ENCODE measurements at regions not wholly inside any gene's neighbourhood (a gene's known extent, or its start where the extent isn't known, plus 50 kb on each side); places are given as distances from the start of the nearest gene placed in this dataset.
"Not testable (repeated sequence)": the region's sequence is repeated elsewhere in the genome, so short reads cannot be mapped to it uniquely, and the experiment has no call there.

DNA sequence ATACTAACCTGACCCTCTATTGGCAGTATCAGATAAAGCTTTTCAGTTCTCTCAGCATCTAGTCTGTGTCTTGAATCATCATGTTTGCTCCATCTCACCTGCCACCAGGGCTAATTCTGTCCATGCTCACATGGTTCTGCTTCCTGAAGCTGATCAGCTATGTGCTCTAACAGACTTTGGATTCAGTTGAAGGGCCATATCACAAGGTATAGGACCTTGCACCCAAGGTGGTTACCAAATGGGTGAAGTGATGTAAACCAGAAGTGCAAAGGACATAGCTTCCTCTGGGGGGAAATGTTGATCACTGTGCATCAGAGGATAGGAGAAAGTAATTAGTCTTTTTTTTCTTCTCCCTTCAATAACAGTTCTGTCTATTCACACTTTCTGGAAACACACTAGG lies 417.0 kb upstream of the ANO5 start:
- TF ChIP-seq, protein P1, sequence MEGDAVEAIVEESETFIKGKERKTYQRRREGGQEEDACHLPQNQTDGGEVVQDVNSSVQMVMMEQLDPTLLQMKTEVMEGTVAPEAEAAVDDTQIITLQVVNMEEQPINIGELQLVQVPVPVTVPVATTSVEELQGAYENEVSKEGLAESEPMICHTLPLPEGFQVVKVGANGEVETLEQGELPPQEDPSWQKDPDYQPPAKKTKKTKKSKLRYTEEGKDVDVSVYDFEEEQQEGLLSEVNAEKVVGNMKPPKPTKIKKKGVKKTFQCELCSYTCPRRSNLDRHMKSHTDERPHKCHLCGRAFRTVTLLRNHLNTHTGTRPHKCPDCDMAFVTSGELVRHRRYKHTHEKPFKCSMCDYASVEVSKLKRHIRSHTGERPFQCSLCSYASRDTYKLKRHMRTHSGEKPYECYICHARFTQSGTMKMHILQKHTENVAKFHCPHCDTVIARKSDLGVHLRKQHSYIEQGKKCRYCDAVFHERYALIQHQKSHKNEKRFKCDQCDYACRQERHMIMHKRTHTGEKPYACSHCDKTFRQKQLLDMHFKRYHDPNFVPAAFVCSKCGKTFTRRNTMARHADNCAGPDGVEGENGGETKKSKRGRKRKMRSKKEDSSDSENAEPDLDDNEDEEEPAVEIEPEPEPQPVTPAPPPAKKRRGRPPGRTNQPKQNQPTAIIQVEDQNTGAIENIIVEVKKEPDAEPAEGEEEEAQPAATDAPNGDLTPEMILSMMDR (IDR thresholded peaks at IDR 0.05) = no peak
- Mint-ChIP-seq H3K27ac (ENCODE audit: unreplicated experiment) (no peak overlapping the region), H3K9me3 (ENCODE audit: unreplicated experiment) (peaks cover 17% of the 10 kb centered on the region), H3K4me3 (ENCODE audit: unreplicated experiment) (no peak overlapping the region), H3K27me3 (ENCODE audit: unreplicated experiment) (no peaks in the 10 kb centered on the region), H3K36me3 (ENCODE audit: unreplicated experiment) (no peaks in the 10 kb centered on the region), H3K4me1 (ENCODE audit: unreplicated experiment) (no peaks in the 10 kb centered on the region)
- DNase-seq (ENCODE audit: extremely low spot score, unreplicated experiment) = no peak

DNA sequence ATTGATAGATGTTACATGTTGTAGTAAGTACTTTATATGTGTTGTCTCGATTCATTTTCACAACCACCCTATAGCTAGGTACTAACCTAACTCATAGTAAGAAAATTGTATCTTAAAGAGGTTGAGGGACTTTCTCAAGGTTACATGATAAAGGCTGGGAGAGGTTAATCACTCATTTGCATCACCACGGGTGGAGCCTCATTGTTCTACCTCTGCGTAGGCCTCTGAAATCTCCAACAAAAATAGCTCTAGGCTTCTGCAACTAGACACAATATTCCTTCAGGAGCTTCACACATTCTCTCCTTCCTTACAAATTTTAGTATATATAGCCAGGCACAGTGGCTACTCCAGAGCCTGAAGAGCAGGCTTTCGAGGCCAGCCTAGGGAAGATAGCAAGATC lies 408.9 kb upstream of the ANO5 start:
- no peaks in the 10 kb centered on the region for H3K36me3 Mint-ChIP-seq (ENCODE audit: unreplicated experiment)
- no peaks in the 10 kb centered on the region for H3K4me1 Mint-ChIP-seq (ENCODE audit: unreplicated experiment)
- peaks cover 24% of the 10 kb centered on the region for H3K9me3 Mint-ChIP-seq (ENCODE audit: unreplicated experiment)
- TF ChIP-seq, protein P1 (IDR thresholded peaks at IDR 0.05) = no peak
- H3K27me3 Mint-ChIP-seq (ENCODE audit: unreplicated experiment) = no peaks in the 10 kb centered on the region
- no peak overlapping the region for H3K27ac Mint-ChIP-seq (ENCODE audit: unreplicated experiment)
- no peak for DNase-seq (ENCODE audit: extremely low spot score, unreplicated experiment)
- no peak overlapping the region for H3K4me3 Mint-ChIP-seq (ENCODE audit: unreplicated experiment)

DNA sequence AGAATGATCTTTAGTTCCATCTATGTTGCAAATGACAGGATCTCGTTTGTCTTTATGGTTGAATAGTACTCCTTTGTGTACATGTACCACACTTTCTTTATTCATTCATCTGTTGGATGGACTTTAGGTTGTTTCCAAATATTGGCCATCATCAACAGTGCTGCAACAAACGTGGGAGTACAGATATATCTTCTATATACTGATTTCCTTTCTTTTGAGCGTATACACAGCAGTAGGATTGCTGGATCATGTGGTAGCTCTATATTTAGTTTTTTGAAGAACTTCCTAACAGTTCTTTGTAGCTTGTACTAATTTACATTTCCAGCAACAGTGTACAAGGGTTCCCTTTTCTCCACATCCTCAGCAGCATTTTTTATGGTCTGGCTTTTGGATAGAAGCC lies 407.5 kb upstream of the ANO5 start:
- no peak for DNase-seq (ENCODE audit: extremely low spot score, unreplicated experiment)
- TF ChIP-seq, protein P1 (IDR thresholded peaks at IDR 0.05) = no peak
- Mint-ChIP-seq H3K27ac (ENCODE audit: unreplicated experiment) (no peak overlapping the region), H3K4me1 (ENCODE audit: unreplicated experiment) (no peaks in the 10 kb centered on the region), H3K4me3 (ENCODE audit: unreplicated experiment) (no peak overlapping the region), H3K36me3 (ENCODE audit: unreplicated experiment) (no peaks in the 10 kb centered on the region), H3K9me3 (ENCODE audit: unreplicated experiment) (peaks cover 36% of the 10 kb centered on the region), H3K27me3 (ENCODE audit: unreplicated experiment) (no peaks in the 10 kb centered on the region)

DNA sequence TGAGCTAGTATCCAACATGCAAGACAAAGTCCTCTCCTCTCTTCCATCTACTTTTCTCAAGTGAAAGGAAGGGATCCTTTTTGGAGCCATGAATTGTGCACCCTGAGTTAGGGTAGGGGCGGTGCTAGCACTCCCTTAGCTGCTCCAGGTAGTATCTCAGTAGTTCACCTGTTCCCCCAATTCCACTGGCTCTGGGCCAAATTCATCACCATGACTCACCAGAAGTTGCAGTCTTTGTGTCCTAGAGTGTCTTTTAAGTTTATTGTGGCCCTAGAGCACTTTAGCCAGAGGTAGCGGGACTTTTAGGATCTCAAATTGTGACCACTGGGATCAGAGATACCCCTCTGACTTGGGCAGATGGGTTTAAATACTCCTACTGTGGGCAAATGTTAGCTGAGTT lies 398.6 kb upstream of the ANO5 start:
- H3K9me3 Mint-ChIP-seq (ENCODE audit: unreplicated experiment) = peaks cover 34% of the 10 kb centered on the region
- H3K27ac Mint-ChIP-seq (ENCODE audit: unreplicated experiment) = no peak overlapping the region
- no peak for DNase-seq (ENCODE audit: extremely low spot score, unreplicated experiment)
- TF ChIP-seq, protein P1 (IDR thresholded peaks at IDR 0.05) = no peak
- no peaks in the 10 kb centered on the region for H3K4me1 Mint-ChIP-seq (ENCODE audit: unreplicated experiment)
- H3K4me3 Mint-ChIP-seq (ENCODE audit: unreplicated experiment) = no peak overlapping the region
- no peaks in the 10 kb centered on the region for H3K27me3 Mint-ChIP-seq (ENCODE audit: unreplicated experiment)
- H3K36me3 Mint-ChIP-seq (ENCODE audit: unreplicated experiment) = no peaks in the 10 kb centered on the region

- H3K4me3 Mint-ChIP-seq (ENCODE audit: unreplicated experiment) = no peak overlapping the region
- TF ChIP-seq, protein P1 (IDR thresholded peaks at IDR 0.05) = no peak
- H3K36me3 Mint-ChIP-seq (ENCODE audit: unreplicated experiment) = no peaks in the 10 kb centered on the region
- H3K27me3 Mint-ChIP-seq (ENCODE audit: unreplicated experiment) = no peaks in the 10 kb centered on the region
- DNase-seq (ENCODE audit: extremely low spot score, unreplicated experiment) = no peak
- H3K9me3 Mint-ChIP-seq (ENCODE audit: unreplicated experiment) = peaks cover 42% of the 10 kb centered on the region
- no peaks in the 10 kb centered on the region for H3K4me1 Mint-ChIP-seq (ENCODE audit: unreplicated experiment)
- no peak overlapping the region for H3K27ac Mint-ChIP-seq (ENCODE audit: unreplicated experiment)
Observed at GRCh38 chr11:21798216-21798615, 394.7 kb upstream of the ANO5 start.

DNA sequence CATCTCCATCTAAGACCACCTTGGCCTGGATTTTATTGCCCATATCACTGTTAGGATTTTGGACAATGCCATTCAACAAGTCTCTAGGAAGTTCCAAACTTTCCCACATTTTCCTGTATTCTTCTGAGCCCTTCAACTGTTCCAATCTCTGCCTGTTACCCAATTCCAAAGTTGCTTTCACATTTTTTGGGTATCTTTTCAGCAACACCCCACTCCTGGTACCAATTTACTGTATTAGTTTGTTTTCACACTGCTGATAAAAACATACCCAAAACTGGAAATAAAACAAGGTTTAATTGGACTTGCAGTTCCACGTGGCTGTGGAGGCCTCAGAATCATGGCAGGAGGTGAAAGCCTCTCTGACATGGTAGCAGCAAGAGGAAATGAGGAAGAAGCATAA lies 388.4 kb upstream of the ANO5 start:
- not testable (repeated sequence) for H3K27ac Mint-ChIP-seq (ENCODE audit: unreplicated experiment); H3K4me3 Mint-ChIP-seq (ENCODE audit: unreplicated experiment); H3K36me3 Mint-ChIP-seq (ENCODE audit: unreplicated experiment); H3K4me1 Mint-ChIP-seq (ENCODE audit: unreplicated experiment); H3K27me3 Mint-ChIP-seq (ENCODE audit: unreplicated experiment); DNase-seq (ENCODE audit: extremely low spot score, unreplicated experiment)
- peaks cover 45% of the 10 kb centered on the region for H3K9me3 Mint-ChIP-seq (ENCODE audit: unreplicated experiment)

Data from osteocyte (in vitro differentiated cells).